ENCODE measurements at regions not wholly inside any gene's neighbourhood (a gene's known extent, or its start where the extent isn't known, plus 50 kb on each side); places are given as distances from the start of the nearest gene placed in this dataset.

DNA sequence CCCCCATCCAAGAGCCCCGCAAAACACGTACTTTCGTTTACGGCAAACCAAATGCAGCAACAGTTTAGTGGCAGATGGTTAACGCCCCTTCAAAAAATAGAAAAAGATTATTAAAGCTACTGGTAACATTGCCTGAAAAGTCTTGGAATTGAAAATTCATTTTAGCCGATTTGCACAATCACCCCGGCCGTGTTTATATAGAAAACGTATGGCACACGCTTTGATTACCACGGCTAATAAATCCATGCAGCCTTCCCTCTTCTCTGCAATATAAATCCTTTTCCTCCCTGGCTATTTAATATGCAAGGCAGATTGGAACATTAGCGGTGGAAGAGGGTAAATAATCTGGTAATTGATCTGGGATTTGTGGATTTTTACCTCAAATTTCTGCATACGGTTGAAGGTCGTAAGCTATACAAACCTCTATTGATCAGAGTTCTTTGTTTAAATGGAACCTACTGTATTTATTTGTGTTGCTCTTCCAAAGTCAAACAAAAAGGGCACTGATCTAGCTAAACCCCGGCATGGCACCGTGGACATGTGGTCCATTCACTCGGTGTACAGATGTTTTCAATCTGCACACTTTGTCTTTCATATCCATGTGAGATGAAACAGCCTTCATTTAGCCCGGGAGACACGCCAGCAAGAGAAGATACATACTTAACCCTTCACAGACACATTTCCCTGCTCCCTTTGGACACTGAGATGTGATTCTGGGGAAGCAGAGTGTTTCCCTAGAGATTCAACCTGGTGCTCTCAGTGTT, 238.1 kb upstream of the MAF start:
- Histone ChIP-seq H3K79me2 (ENCODE audit: control insufficient read depth, low read length) (no peaks in the 10 kb centered on the region), H3F3A (ENCODE audit: control insufficient read depth, insufficient read depth) (no peaks in the 10 kb centered on the region), H3K4me2 (ENCODE audit: low read length) (no peak overlapping the region), H3K27me3 (ENCODE audit: control insufficient read depth, low read length) (no peaks in the 10 kb centered on the region), H4K20me1 (ENCODE audit: control insufficient read depth, insufficient read depth, low read depth, low read length) (no peaks in the 10 kb centered on the region), H3K27ac (ENCODE audit: low read depth, low read length) (no peak overlapping the region), H3K4me1 (ENCODE audit: control insufficient read depth, low read length) (no peaks in the 10 kb centered on the region), H3K4me3 (ENCODE audit: low read length) (no peak overlapping the region), H3K9me3 (ENCODE audit: control insufficient read depth, insufficient read depth, low read length) (no peaks in the 10 kb centered on the region), H3K36me3 (ENCODE audit: control insufficient read depth, low read length) (no peaks in the 10 kb centered on the region), H3K9me2 (replicated peaks; ENCODE audit: control insufficient read depth, low read length) (no peaks in the 10 kb centered on the region)
- no peak for TF ChIP-seq EZH2phosphoT487 (IDR thresholded peaks at IDR 0.05; ENCODE audit: borderline replicate concordance, low read length)
- TF ChIP-seq, protein P1, sequence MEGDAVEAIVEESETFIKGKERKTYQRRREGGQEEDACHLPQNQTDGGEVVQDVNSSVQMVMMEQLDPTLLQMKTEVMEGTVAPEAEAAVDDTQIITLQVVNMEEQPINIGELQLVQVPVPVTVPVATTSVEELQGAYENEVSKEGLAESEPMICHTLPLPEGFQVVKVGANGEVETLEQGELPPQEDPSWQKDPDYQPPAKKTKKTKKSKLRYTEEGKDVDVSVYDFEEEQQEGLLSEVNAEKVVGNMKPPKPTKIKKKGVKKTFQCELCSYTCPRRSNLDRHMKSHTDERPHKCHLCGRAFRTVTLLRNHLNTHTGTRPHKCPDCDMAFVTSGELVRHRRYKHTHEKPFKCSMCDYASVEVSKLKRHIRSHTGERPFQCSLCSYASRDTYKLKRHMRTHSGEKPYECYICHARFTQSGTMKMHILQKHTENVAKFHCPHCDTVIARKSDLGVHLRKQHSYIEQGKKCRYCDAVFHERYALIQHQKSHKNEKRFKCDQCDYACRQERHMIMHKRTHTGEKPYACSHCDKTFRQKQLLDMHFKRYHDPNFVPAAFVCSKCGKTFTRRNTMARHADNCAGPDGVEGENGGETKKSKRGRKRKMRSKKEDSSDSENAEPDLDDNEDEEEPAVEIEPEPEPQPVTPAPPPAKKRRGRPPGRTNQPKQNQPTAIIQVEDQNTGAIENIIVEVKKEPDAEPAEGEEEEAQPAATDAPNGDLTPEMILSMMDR (IDR thresholded peaks at IDR 0.05; ENCODE audit: low read depth, low read length, poor library complexity, severe bottlenecking): no peak

DNA sequence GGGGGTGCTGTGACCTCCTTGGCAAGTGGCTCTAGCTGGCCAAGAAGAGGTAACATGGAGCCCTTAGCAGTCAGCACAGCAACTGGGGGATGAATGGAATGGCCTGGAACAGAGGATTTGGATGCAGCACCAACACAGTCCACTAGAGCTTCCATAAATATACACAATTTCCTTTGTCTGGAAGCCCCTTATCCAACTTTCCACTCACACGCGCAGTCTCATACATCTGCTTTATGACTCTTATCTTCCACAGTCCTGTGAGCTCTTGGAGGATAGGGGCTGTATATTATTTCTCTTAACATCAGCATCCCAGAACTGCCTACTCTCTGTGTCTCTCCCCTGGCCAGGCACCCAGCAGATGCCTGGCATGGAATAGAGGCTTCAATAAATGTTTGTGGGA, 235.6 kb upstream of the MAF start:
- Histone ChIP-seq H3K79me2 (ENCODE audit: control insufficient read depth, low read length) (no peaks in the 10 kb centered on the region), H3F3A (ENCODE audit: control insufficient read depth, insufficient read depth) (no peaks in the 10 kb centered on the region), H3K4me1 (ENCODE audit: control insufficient read depth, low read length) (no peaks in the 10 kb centered on the region), H3K9me3 (ENCODE audit: control insufficient read depth, insufficient read depth, low read length) (no peaks in the 10 kb centered on the region), H3K36me3 (ENCODE audit: control insufficient read depth, low read length) (no peaks in the 10 kb centered on the region), H3K4me2 (ENCODE audit: low read length) (no peak overlapping the region), H3K27ac (ENCODE audit: low read depth, low read length) (no peak overlapping the region), H3K4me3 (ENCODE audit: low read length) (no peak overlapping the region), H4K20me1 (ENCODE audit: control insufficient read depth, insufficient read depth, low read depth, low read length) (no peaks in the 10 kb centered on the region), H3K27me3 (ENCODE audit: control insufficient read depth, low read length) (no peaks in the 10 kb centered on the region), H3K9me2 (replicated peaks; ENCODE audit: control insufficient read depth, low read length) (no peaks in the 10 kb centered on the region)
- TF ChIP-seq, protein P1 (IDR thresholded peaks at IDR 0.05; ENCODE audit: low read depth, low read length, poor library complexity, severe bottlenecking): no peak
- TF ChIP-seq EZH2phosphoT487 (IDR thresholded peaks at IDR 0.05; ENCODE audit: borderline replicate concordance, low read length): no peak

DNA sequence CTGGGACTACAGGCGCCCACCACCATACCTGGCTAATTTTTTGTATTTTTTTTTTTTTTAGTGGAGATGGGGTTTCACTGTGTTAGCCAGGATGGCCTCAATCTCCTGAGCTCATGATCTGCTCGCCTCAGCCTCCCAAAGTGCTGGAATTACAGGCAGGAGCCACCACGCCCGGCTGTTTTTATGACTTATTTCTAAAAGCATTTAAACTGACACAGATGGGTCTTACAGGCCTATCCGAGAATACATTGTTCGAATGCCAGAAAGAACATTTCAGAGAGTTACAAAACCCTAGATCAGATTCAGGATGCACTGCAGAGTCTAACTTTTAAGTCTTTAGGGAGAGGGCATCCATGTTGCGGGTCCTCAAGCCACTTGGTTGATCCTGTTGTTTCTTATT, 234.7 kb upstream of the MAF start:
- no peaks in the 10 kb centered on the region for H3K9me3 ChIP-seq (ENCODE audit: control insufficient read depth, insufficient read depth, low read length)
- H3K9me2 ChIP-seq (replicated peaks; ENCODE audit: control insufficient read depth, low read length): no peaks in the 10 kb centered on the region
- H3K4me3 ChIP-seq (ENCODE audit: low read length): no peak overlapping the region
- no peak overlapping the region for H3K27ac ChIP-seq (ENCODE audit: low read depth, low read length)
- H3K27me3 ChIP-seq (ENCODE audit: control insufficient read depth, low read length): no peaks in the 10 kb centered on the region
- H3F3A ChIP-seq (ENCODE audit: control insufficient read depth, insufficient read depth): no peaks in the 10 kb centered on the region
- no peaks in the 10 kb centered on the region for H3K4me1 ChIP-seq (ENCODE audit: control insufficient read depth, low read length)
- H3K79me2 ChIP-seq (ENCODE audit: control insufficient read depth, low read length): no peaks in the 10 kb centered on the region
- H3K36me3 ChIP-seq (ENCODE audit: control insufficient read depth, low read length): no peaks in the 10 kb centered on the region
- TF ChIP-seq, protein P1 (IDR thresholded peaks at IDR 0.05; ENCODE audit: low read depth, low read length, poor library complexity, severe bottlenecking): no peak
- no peak for TF ChIP-seq EZH2phosphoT487 (IDR thresholded peaks at IDR 0.05; ENCODE audit: borderline replicate concordance, low read length)
- H3K4me2 ChIP-seq (ENCODE audit: low read length): no peak overlapping the region
- H4K20me1 ChIP-seq (ENCODE audit: control insufficient read depth, insufficient read depth, low read depth, low read length): no peaks in the 10 kb centered on the region

Data from DOHH2 (cell line).